ENCODE measurements at regions not wholly inside any gene's neighbourhood (a gene's known extent, or its start where the extent isn't known, plus 50 kb on each side); places are given as distances from the start of the nearest gene placed in this dataset.

- H3K27ac ChIP-seq = no peak overlapping the region
- TF ChIP-seq ZFX (IDR thresholded peaks at IDR 0.05) (no peak), CTCF (conservative IDR thresholded peaks at IDR 0.05) (no peak)
Observed at GRCh38 chr2:139409212-139409611, 629.0 kb upstream of the NXPH2 start.

GRCh38 chr2:139403948-139404347 is 623.8 kb upstream of the NXPH2 start:
- no peak overlapping the region for H3K27ac ChIP-seq
- no peak for TF ChIP-seq ZFX (IDR thresholded peaks at IDR 0.05)
- no peak for TF ChIP-seq CTCF (conservative IDR thresholded peaks at IDR 0.05)

GRCh38 chr2:139394801-139395200 is 614.6 kb upstream of the NXPH2 start:
- H3K27ac ChIP-seq = no peak overlapping the region
- TF ChIP-seq ZFX (IDR thresholded peaks at IDR 0.05) (no peak), CTCF (conservative IDR thresholded peaks at IDR 0.05) (no peak)

GRCh38 chr2:139389391-139389790 is 609.2 kb upstream of the NXPH2 start:
- TF ChIP-seq CTCF (conservative IDR thresholded peaks at IDR 0.05) (no peak), ZFX (IDR thresholded peaks at IDR 0.05) (no peak)
- H3K27ac ChIP-seq = no peak overlapping the region

GRCh38 chr2:139386401-139386800 is 606.2 kb upstream of the NXPH2 start:
- TF ChIP-seq CTCF (conservative IDR thresholded peaks at IDR 0.05) = no peak
- TF ChIP-seq ZFX (IDR thresholded peaks at IDR 0.05) = no peak
- H3K27ac ChIP-seq = no peak overlapping the region

- no peak for TF ChIP-seq ZFX (IDR thresholded peaks at IDR 0.05)
- TF ChIP-seq CTCF (conservative IDR thresholded peaks at IDR 0.05) = no peak
Observed at GRCh38 chr2:139383532-139383931, 603.3 kb upstream of the NXPH2 start.

GRCh38 chr2:139380051-139380450 is 599.9 kb upstream of the NXPH2 start:
- H3K27ac ChIP-seq = no peak overlapping the region
- TF ChIP-seq CTCF (conservative IDR thresholded peaks at IDR 0.05) = no peak
- no peak for TF ChIP-seq ZFX (IDR thresholded peaks at IDR 0.05)

More at GRCh38 chr2:139383532-139383931, 603.3 kb upstream of the NXPH2 start:
- no peak overlapping the region for H3K27ac ChIP-seq
